ENCODE measurements at regions not wholly inside any gene's neighbourhood (a gene's known extent, or its start where the extent isn't known, plus 50 kb on each side); places are given as distances from the start of the nearest gene placed in this dataset.

DNA sequence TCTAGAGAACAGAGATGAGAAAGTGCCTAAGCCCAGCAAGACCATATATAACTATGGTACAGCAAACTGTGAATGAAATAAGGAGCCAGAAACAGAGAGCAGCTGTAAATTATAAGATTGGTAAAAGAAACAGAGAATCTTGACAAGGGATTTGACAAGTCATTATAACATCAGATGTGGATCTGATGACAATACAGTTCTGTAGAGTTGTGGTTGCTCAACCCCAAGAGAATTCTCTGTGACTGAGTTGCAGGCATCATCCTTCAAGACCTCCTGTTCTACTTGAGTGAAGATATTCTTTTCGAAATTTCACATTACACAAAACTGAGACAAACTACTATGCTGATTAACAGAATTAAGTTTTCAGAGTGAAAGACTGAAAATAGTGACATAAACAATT, 343.1 kb upstream of the SLC39A10 start:
- TF ChIP-seq, protein P1, sequence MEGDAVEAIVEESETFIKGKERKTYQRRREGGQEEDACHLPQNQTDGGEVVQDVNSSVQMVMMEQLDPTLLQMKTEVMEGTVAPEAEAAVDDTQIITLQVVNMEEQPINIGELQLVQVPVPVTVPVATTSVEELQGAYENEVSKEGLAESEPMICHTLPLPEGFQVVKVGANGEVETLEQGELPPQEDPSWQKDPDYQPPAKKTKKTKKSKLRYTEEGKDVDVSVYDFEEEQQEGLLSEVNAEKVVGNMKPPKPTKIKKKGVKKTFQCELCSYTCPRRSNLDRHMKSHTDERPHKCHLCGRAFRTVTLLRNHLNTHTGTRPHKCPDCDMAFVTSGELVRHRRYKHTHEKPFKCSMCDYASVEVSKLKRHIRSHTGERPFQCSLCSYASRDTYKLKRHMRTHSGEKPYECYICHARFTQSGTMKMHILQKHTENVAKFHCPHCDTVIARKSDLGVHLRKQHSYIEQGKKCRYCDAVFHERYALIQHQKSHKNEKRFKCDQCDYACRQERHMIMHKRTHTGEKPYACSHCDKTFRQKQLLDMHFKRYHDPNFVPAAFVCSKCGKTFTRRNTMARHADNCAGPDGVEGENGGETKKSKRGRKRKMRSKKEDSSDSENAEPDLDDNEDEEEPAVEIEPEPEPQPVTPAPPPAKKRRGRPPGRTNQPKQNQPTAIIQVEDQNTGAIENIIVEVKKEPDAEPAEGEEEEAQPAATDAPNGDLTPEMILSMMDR (IDR thresholded peaks at IDR 0.05) = no peak
- TF ChIP-seq POLR2A (IDR thresholded peaks at IDR 0.05) = no peak
